GM19035 (cell line): ENCODE measurements at regions not wholly inside any gene's neighbourhood (a gene's known extent, or its start where the extent isn't known, plus 50 kb on each side); places are given as distances from the start of the nearest gene placed in this dataset.
"Not testable (repeated sequence)": the region's sequence is repeated elsewhere in the genome, so short reads cannot be mapped to it uniquely, and the experiment has no call there.

Source experiments
- ATAC-seq: cut with Tn5 transposase; IDR thresholded peaks from one replicate; pipeline ENCODE4 v1.9.1; 2021; ENCODE audit not compliant: unreplicated experiment

DNA sequence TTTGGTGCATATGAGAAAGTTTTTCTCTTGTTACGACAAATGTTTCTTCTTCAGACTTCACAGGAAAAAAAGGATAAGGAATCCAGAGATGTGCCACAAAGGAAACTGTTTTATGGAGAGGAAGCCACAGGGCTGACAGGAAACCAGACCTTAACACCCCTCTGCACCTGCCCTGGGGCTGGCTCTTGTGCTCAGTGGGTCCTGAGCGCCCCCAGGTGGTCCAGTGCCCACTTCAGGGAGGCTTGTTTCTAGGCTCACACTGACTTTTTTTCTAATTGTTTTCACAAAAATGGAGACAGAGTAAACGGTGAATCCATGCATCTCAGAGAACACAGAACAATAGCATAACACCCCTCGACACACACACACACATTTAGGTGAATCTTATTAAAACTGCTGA is 951.2 kb downstream of the TMEM121 start:
- ATAC-seq: not testable (repeated sequence)

- not testable (repeated sequence) for ATAC-seq
Observed at GRCh38 chr14:106480287-106480686, 953.9 kb downstream of the TMEM121 start.

DNA sequence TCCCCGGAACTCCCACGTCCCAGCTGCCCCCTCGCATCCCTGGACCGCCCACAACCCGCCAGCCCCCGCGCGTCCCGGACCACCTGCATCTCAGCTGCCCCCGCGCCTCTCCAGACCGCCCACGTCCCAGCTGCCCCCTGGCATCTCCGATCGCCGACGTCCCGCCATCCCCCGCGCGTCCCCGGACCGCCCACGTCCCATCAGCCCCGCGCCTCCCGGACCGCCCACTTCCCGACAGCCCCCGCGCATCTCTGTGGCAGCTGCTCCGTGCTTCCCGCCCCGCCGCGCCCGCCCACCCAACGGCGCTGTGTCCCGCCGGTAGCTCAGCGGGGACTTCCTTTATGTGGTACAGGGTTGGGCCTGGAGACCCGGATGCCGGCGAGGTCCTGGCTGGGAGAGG is 955.8 kb downstream of the TMEM121 start:
- ATAC-seq: not testable (repeated sequence)

DNA sequence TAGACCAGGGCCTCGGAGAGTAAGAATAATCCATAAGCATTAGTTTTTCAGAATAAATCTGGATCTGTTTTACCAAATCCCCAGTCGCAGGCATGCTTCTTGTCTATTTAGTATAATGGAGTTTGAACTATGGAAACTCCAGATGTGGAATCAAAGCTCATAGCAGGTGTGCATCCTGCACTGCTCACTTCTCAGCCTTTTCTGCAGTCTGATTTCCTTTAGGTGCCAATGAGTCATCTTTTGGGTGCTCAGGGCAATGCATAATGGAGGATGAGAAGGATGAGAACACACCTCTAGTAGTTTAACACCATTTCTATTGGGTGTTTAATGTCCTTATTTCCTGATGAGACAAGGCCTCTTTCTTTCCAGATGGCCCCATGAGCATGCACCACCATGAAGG is 961.2 kb downstream of the TMEM121 start:
- no peak for ATAC-seq

DNA sequence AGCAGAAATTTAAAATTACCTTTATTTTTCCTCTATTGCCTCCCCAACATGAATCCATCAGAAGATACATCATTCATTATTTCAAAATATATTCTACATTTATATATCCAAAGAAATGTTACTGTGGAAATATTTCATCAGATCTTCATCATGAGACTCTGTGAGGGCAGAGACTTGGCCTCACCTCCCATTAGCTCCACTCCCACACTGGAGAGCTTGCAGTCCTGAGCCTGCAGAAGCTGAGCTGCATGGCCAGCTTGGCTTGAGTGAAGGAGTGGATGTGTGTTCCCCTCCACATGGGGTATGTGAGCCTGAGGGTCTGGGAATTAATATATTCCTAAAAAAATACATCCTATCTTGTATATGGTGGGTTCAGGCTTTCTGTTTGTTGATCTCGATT is 961.9 kb downstream of the TMEM121 start:
- no peak for ATAC-seq

DNA sequence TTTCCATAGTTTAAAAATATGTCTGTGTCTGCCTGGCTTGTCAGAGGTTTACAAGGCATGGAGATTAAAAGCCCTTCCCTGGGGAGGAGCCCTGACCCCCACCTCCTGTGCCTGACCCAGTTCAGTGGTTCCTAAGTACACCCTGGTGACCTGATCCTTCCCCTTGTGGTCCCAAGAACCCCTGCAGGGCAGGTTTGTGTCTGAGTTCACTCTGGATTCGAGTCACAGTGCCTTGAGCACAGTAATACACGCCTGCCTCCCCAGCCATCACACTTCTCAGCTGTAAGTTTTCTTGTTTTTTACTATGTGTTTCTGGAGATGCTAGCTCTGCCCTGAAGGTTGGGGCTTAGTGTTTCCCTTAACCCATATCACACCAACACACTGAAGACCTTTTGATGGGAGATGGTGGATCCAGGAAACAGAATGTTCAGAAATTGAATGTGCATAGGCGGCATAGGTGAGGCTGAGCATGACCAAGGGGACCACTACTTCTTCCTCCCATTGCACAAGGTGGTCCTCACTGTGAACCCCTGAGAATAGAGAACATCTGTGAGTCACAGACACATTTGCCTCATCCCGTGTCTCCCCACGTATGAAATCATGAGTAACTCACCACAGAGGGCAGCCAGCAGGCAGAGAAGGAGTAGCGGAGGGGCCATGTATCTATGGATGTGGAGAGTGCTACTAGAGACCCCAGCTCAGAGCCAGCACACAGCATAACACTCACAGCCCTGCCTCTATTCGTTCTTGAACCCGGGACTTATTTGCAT is 962.9 kb downstream of the TMEM121 start:
- no peak for ATAC-seq

DNA sequence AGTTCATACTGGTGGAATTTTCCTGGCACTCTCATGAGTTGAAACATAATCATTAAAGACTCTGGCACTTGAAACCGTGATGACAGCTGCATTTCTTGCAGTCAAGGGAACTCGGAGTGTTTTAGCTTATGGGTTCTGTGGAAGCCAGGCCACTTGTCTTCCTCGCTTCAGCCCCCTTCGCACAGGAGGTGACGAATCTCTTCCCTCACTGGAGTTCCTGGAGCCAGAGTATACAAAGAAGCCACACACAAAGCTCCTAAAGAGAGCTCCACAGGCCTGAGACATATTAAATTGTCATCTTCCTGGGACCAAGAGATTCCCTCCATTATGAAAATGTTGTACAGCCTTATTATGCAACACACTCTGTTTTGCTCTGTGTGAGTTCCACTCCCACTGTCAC is 964.1 kb downstream of the TMEM121 start:
- ATAC-seq: no peak

DNA sequence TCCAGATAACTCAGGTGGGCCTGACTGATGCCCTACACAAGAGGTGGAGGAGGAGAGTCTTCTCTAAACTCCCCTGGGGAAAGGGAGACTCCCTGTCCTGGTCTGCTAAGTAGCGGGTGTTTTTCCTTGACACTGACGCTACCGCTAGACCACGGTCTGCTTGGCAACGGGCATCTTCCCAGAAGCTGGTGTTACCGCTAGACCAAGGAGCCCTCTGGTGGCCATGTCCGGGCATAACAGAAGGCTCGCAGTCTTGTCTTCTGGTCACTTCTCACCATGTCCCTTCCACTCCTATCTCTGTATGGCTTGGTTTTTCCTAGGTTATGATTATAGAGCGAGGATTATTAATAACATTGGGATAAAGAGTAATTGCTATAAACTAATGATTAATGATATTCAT is 965.5 kb downstream of the TMEM121 start:
- ATAC-seq: no peak

DNA sequence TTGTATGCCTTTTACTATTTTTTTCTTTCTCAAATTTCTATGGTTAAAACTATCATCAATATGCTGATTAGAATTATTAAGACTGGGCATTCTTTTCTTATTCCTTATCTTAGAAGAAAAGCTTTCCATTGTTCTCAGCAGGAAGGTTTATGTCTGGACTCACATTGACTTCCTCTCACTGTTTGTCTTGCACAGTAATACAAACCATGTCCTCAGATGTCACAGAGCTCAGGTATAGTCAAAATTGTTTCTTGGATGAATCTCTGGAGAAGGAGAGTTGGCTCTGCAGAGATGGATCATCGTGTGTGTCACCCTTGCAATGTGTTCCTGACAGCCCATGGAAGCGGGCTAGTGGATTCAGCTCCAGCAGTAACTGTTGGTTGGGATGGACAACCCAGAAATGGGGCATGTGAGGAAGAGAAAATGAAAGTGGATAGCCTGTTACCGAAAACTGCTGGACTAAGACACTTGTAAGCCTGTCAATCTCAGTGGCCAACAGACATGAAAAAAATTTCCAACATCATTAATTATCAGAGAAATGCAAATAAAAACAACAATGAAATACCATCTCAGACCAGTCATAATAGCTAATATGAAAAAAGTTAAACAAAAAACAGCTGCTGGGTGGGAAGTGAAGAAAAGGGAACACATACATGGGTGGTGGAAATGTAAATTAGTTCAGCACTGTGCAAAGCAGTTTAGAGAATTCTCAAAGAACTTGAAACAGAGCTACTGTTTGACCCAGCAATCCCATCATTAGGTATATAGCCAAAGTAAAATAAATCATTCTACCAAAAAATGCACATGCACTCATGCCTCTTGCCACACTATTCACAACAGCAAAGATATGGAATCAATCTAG is 967.8 kb downstream of the TMEM121 start:
- no peak for ATAC-seq

- no peak for ATAC-seq
Observed at GRCh38 chr14:106500571-106500970, 974.2 kb downstream of the TMEM121 start.

GRCh38 chr14:106501898-106502297 is 975.5 kb downstream of the TMEM121 start:
- ATAC-seq: no peak

- no peak for ATAC-seq
Observed at GRCh38 chr14:106505366-106505765, 979.0 kb downstream of the TMEM121 start.

DNA sequence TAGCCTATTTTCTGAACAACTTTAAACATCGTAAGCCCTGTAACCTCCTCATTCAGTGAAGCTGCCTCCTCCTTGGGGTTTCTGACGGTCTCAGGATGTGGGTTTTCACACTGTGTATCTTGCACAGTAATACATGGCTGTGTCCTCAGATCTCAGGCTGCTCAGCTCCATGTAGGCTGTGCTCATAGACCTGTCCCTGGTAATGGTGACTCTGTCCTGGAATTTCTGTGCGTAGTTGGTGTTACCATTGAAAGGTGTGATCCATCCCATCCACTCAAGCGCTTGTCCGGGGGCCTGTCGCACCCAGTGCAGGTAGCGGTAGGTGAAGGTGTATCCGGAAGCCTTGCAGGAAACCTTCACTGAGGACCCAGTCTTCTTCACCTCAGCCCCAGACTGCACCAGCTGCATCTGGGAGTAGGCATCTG is 980.5 kb downstream of the TMEM121 start:
- no peak for ATAC-seq

- ATAC-seq: no peak
Observed at GRCh38 chr14:106507354-106507753, 981.0 kb downstream of the TMEM121 start.

- ATAC-seq: no peak
Observed at GRCh38 chr14:106508216-106508615, 981.8 kb downstream of the TMEM121 start.

- ATAC-seq: no peak
Observed at GRCh38 chr14:106509176-106509575, 982.8 kb downstream of the TMEM121 start.

DNA sequence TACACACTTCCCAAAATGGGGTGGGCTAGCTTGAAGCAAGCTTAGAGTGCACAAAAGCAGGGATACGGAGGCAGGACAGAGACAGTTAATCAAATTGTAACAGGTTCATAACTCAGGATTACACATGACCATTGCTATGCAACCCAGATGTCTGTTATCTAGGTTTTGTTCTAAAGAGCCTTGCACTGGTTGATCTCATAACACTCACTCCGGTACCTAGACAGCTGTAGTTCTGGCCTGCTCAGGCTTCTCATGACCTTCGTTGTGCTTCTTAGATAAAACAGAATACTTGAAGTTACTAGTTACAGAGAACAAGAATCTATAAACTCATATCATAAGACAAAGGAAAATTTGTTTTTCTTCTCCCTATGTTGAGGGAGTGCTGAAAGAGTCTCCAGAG is 983.4 kb downstream of the TMEM121 start:
- no peak for ATAC-seq

- ATAC-seq: no peak
Observed at GRCh38 chr14:106511006-106511799, 984.8 kb downstream of the TMEM121 start.

DNA sequence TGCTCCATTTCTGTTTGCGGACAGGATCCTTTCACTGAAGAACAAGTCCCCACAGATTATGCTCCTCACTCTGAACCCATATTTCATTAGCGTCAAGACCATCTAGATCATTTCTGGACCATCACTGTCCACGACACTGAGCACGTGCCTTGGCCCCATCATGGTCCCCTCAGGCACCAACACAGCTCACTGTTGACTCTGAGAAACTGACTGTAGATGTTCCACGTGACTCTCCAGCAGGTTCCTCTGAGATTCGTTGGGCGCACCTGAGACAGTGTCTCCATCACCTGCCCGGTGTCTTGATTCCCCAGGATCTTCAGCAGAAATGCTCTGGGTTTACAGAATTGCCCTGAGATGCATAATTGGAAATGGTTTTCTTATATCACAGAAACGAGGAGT is 985.4 kb downstream of the TMEM121 start:
- ATAC-seq: no peak

DNA sequence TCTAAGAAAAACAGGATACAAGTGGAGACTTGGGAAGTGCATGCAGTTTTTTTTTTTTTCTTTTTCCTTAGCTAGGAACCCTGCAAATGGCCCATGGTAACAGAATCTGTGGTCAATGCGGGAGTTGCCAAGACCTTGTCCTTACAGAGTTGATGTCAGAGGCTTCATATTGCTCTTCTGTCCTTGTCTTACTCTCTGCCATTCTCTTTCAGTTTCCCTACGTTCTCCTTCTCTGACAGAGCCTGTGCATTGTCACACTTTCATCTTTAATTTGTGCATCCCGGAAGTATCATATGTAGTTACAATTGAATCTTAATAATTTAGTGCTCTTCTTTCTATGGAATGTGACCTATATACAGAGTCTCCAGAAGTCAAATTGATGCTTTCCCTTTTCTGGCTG is 986.9 kb downstream of the TMEM121 start:
- no peak for ATAC-seq
